ENCODE measurements at regions not wholly inside any gene's neighbourhood (a gene's known extent, or its start where the extent isn't known, plus 50 kb on each side); places are given as distances from the start of the nearest gene placed in this dataset.
A peak's percentile ranks its signal among the peaks of the same experiment; 100 is the strongest.
"Not testable (repeated sequence)": the region's sequence is repeated elsewhere in the genome, so short reads cannot be mapped to it uniquely, and the experiment has no call there.

- Histone ChIP-seq H3K4me1 (peaks cover 0 to 7% (median 3%) of the 10 kb centered on the region in 4 donors), H3K4me3 (no peak overlapping the region), H3K9me3 (no peaks in the 10 kb centered on the region), H3K27ac (no peak overlapping the region), H3K36me3 (no peaks in the 10 kb centered on the region), H3K27me3 (no peaks in the 10 kb centered on the region)
- DNase-seq = no peak
- TF ChIP-seq POLR2A (IDR thresholded peaks at IDR 0.05) = no peak
- no peak for TF ChIP-seq CTCF (IDR thresholded peaks at IDR 0.05)
Observed at GRCh38 chr2:47728551-47728950, 54.4 kb upstream of the MSH6 start.

GRCh38 chr2:47727956-47728355 is 55.0 kb upstream of the MSH6 start:
- H3K4me3 ChIP-seq = no peak overlapping the region
- peaks cover 0 to 8% (median 3%) of the 10 kb centered on the region in 4 donors for H3K4me1 ChIP-seq
- no peaks in the 10 kb centered on the region for H3K36me3 ChIP-seq
- no peaks in the 10 kb centered on the region for H3K9me3 ChIP-seq
- H3K27ac ChIP-seq = no peak overlapping the region
- TF ChIP-seq CTCF (IDR thresholded peaks at IDR 0.05) (no peak), POLR2A (IDR thresholded peaks at IDR 0.05) (no peak)
- H3K27me3 ChIP-seq = no peaks in the 10 kb centered on the region
- no peak for DNase-seq

- not testable (repeated sequence) for H3K4me1 ChIP-seq, DNase-seq, H3K4me3 ChIP-seq, H3K9me3 ChIP-seq, H3K27me3 ChIP-seq, H3K27ac ChIP-seq, H3K36me3 ChIP-seq
Observed at GRCh38 chr2:47726978-47727377, 56.0 kb upstream of the MSH6 start.

GRCh38 chr2:47725808-47726207 is 57.1 kb upstream of the MSH6 start:
- H3K27me3 ChIP-seq = no peaks in the 10 kb centered on the region
- peaks cover 0 to 8% (median 3%) of the 10 kb centered on the region in 4 donors for H3K4me1 ChIP-seq
- H3K36me3 ChIP-seq = no peaks in the 10 kb centered on the region
- no peak for DNase-seq
- no peak overlapping the region for H3K4me3 ChIP-seq
- TF ChIP-seq CTCF (IDR thresholded peaks at IDR 0.05) (no peak), POLR2A (IDR thresholded peaks at IDR 0.05) (no peak)
- H3K9me3 ChIP-seq = no peaks in the 10 kb centered on the region
- H3K27ac ChIP-seq = no peak overlapping the region

- Histone ChIP-seq H3K4me1 (peaks cover 0 to 8% (median 3%) of the 10 kb centered on the region in 4 donors), H3K9me3 (no peaks in the 10 kb centered on the region), H3K27ac (peak overlapping the region in 1 of 4 donors; percentile 27), H3K36me3 (no peaks in the 10 kb centered on the region), H3K4me3 (no peak overlapping the region), H3K27me3 (no peaks in the 10 kb centered on the region)
- no peak for TF ChIP-seq CTCF (IDR thresholded peaks at IDR 0.05)
- no peak for TF ChIP-seq POLR2A (IDR thresholded peaks at IDR 0.05)
- peak in 2 of 3 donors; percentile 75 to 86 for DNase-seq
Observed at GRCh38 chr2:47724221-47724981, 58.5 kb upstream of the MSH6 start.

- H3K9me3 ChIP-seq = no peaks in the 10 kb centered on the region
- TF ChIP-seq CTCF (IDR thresholded peaks at IDR 0.05) = no peak
- TF ChIP-seq POLR2A (IDR thresholded peaks at IDR 0.05) = no peak
- H3K4me3 ChIP-seq = no peak overlapping the region
- no peaks in the 10 kb centered on the region for H3K36me3 ChIP-seq
- no peak overlapping the region for H3K27ac ChIP-seq
- DNase-seq = no peak
- H3K4me1 ChIP-seq = peaks cover 0 to 8% (median 3%) of the 10 kb centered on the region in 4 donors
- H3K27me3 ChIP-seq = no peaks in the 10 kb centered on the region
Observed at GRCh38 chr2:47721296-47721695, 61.6 kb upstream of the MSH6 start.
